ENCODE measurements at regions not wholly inside any gene's neighbourhood (a gene's known extent, or its start where the extent isn't known, plus 50 kb on each side); places are given as distances from the start of the nearest gene placed in this dataset.

- Histone ChIP-seq H3K4me1 (ENCODE audit: control insufficient read depth, insufficient read depth, low read length) (no peaks in the 10 kb centered on the region), H3K4me3 (ENCODE audit: insufficient read depth, low read depth, low read length) (no peak overlapping the region), H3K4me2 (ENCODE audit: low read depth, low read length) (no peak overlapping the region), H3K36me3 (ENCODE audit: control insufficient read depth, insufficient read depth, low read length) (no peaks in the 10 kb centered on the region), H2BK120ac (ENCODE audit: low read depth, low read length) (no peak overlapping the region), H3K27ac (ENCODE audit: insufficient read depth, low read length) (no peak overlapping the region), H4K20me1 (ENCODE audit: insufficient read depth, low read length) (no peaks in the 10 kb centered on the region), H3K27me3 (ENCODE audit: control insufficient read depth, insufficient read depth, low read length) (no peaks in the 10 kb centered on the region), H2AK9ac (replicated peaks; ENCODE audit: low read depth, low read length, poor library complexity) (no peak overlapping the region), H3K4ac (ENCODE audit: low read depth, low read length) (no peak overlapping the region), H3K9me1 (ENCODE audit: insufficient read depth, low read length) (no peaks in the 10 kb centered on the region), H4K8ac (ENCODE audit: low read depth in 2 of 2, low read length in 2 of 2) (no peak overlapping the region), H3K9me3 (ENCODE audit: control insufficient read depth, insufficient read depth, low read length) (peaks cover 5% of the 10 kb centered on the region; the same call in 1 of the 2 replicates), H2BK20ac (ENCODE audit: low read depth, low read length) (no peak overlapping the region), H2AFZ (replicated peaks; ENCODE audit: low read length, poor library complexity) (no peak overlapping the region), H3K14ac (replicated peaks; ENCODE audit: low read depth, low read length) (no peak overlapping the region), H3K23ac (ENCODE audit: low read depth, low read length) (no peak overlapping the region), H3K9ac (ENCODE audit: low read depth, low read length) (no peak overlapping the region), H3K18ac (ENCODE audit: low read depth, low read length) (no peak overlapping the region), H4K5ac (ENCODE audit: low read depth, low read length) (no peak overlapping the region), H2BK15ac (ENCODE audit: low read depth, low read length) (no peak overlapping the region), H3K79me1 (ENCODE audit: low read depth in 1 of 2, low read length in 2 of 2) (no peaks in the 10 kb centered on the region), H2AK5ac (ENCODE audit: low read depth, low read length) (no peak overlapping the region), H4K91ac (ENCODE audit: insufficient read depth, low read depth, low read length) (no peak overlapping the region), H2BK5ac (ENCODE audit: low read depth, low read length, poor library complexity, severe bottlenecking) (no peak overlapping the region), H3K56ac (ENCODE audit: extremely low read depth, insufficient read depth, low read length) (no peak overlapping the region)
- no peak for ATAC-seq (ENCODE audit: low read depth)
- no peak for DNase-seq
- no CpG with 5 or more reads among the region's 1 CpG for WGBS, 2 experiments (ENCODE audit: extremely low coverage in 2 of 2, insufficient read length in 1 of 2)
- POLR2A ChIA-PET (ENCODE audit: unreplicated experiment) = no interaction called here
- CTCF ChIA-PET = no interaction called here
- no TSS peak for BruUV-seq (replicated peaks)
- no peak for TF ChIP-seq RAD21 (IDR thresholded peaks at IDR 0.05; ENCODE audit: low read length)
- no peak for TF ChIP-seq BHLHE40 (IDR thresholded peaks at IDR 0.05; ENCODE audit: low read depth, low read length)
- no peak for TF ChIP-seq MAZ (IDR thresholded peaks at IDR 0.05; ENCODE audit: borderline replicate concordance, low read depth, low read length)
- TF ChIP-seq USF2 (IDR thresholded peaks at IDR 0.05; ENCODE audit: low read depth, low read length) = no peak
- no peak for TF ChIP-seq MAFK (IDR thresholded peaks at IDR 0.05; ENCODE audit: low read depth, low read length)
- TF ChIP-seq MXI1 (IDR thresholded peaks at IDR 0.05; ENCODE audit: borderline replicate concordance, low read depth, low read length) = no peak
- TF ChIP-seq POLR2A (IDR thresholded peaks at IDR 0.05; ENCODE audit: low read depth, low read length) = no peak
- TF ChIP-seq RFX5 (IDR thresholded peaks at IDR 0.05; ENCODE audit: low read depth, low read length) = no peak
- TF ChIP-seq FOS (IDR thresholded peaks at IDR 0.05; ENCODE audit: low read depth, low read length) = no peak
- no peak for TF ChIP-seq CHD1 (IDR thresholded peaks at IDR 0.05; ENCODE audit: low read depth, low read length)
- TF ChIP-seq CEBPB (IDR thresholded peaks at IDR 0.05; ENCODE audit: low read depth, low read length) = no peak
- in situ Hi-C loops (cut with MboI; ENCODE audit: low sequenced_read_pairs) (no loop called here), dilution Hi-C loops (cut with HindIII; ENCODE audit: low sequenced_read_pairs, unreplicated experiment) (no loop called here), intact Hi-C loops (cut with micrococcal nuclease) (no loop called here)
Observed at GRCh38 chr13:34647379-34648150, 294.5 kb upstream of the NBEA start.

Data from IMR-90 (cell line).